Stomach (tissue), 8 donors: ENCODE measurements at regions not wholly inside any gene's neighbourhood (a gene's known extent, or its start where the extent isn't known, plus 50 kb on each side); places are given as distances from the start of the nearest gene placed in this dataset.

Source experiments
- DNase-seq, 2 donors: peaks; one replicate each; pipeline versions ENCODE4 v3.0.0 to v3.0.0-alpha.2; 2013 to 2019
- H3K27ac ChIP-seq, 5 donors: fragments of 200-600 bp in 4 of 5; sonication (generic) in 4 of 5; one replicate each; pipeline ENCODE4 v1.5.1; 2013 to 2019; ENCODE audit warnings: mild to moderate bottlenecking in 1 of 5, moderate library complexity in 1 of 5
- H3K27me3 ChIP-seq, 3 donors: fragments of 200-600 bp; sonication (generic); one replicate each; pipeline ENCODE4 v1.5.1; 2017 to 2019; ENCODE audit warnings: mixed run types in 1 of 3
- H3K36me3 ChIP-seq, 4 donors: fragments of 200-600 bp; sonication (generic); 1 replicate in 3 of 4; 2 replicates in 1 of 4; pipeline ENCODE4 v1.5.1; 2016 to 2019
- H3K4me1 ChIP-seq, 4 donors: fragments of 200-600 bp; sonication (generic); one replicate each; pipeline ENCODE4 v1.5.1; 2016 to 2019
- H3K4me3 ChIP-seq, 4 donors: fragments of 200-600 bp; sonication (generic) in 3 of 4; one replicate each; pipeline ENCODE4 v1.5.1; 2016 to 2019; ENCODE audit warnings: mild to moderate bottlenecking in 1 of 4
- H3K9me3 ChIP-seq, 4 donors: fragments of 200-600 bp; sonication (generic); one replicate each; pipeline ENCODE4 v1.5.1; 2016 to 2019
- EP300 ChIP-seq: sonication (generic); formaldehyde crosslinking; IDR thresholded peaks from one replicate; pipeline ENCODE4 v1.6.1; 2017; ENCODE audit warnings: antibody characterized with exemption
- POLR2A ChIP-seq, 4 donors: fragments of 450-650 bp; IDR thresholded peaks; one replicate each; pipeline ENCODE4 v1.6.1; 2016; ENCODE audit warnings: antibody characterized with exemption in 4 of 4, control low read depth in 2 of 4, mild to moderate bottlenecking in 1 of 4, moderate library complexity in 1 of 4
- POLR2AphosphoS5 ChIP-seq, 3 donors: sonication (generic); formaldehyde crosslinking; IDR thresholded peaks; one replicate each; pipeline ENCODE4 v1.6.1; 2016; ENCODE audit warnings: antibody characterized with exemption in 3 of 3
- WGBS, 5 donors: extraction: QIAGEN DNeasy Blood & Tissue Kit in 3 of 5; methylation state at CpG; one replicate each; pipeline versions ENCODE4 v1.1.5 to v1.1.7; 2013 to 2018; 5-methylcytosine and 5-hydroxymethylcytosine counted together
- intact Hi-C: fragments of 100-400 bp; cut with DNase I; formaldehyde crosslinking; loops from one replicate; pipeline ENCODE4 v1.15.1; 2023; ENCODE audit warnings: low total_unique reads
- TF ChIP-seq, protein P1 (sequence below), 7 experiments: fragments of 450-650 bp in 4 of 7; fragments of 200-600 bp in 3 of 7; sonication (generic) in 3 of 7; IDR thresholded peaks; one replicate each; pipeline ENCODE4 v1.5.1; 2016 to 2019; ENCODE audit warnings: antibody characterized with exemption in 7 of 7, control low read depth in 2 of 7, mild to moderate bottlenecking in 1 of 7
- donor health status: healthy with polysubstance abuse.
- donor health status: Bipolar disorder and iron deficiency.
- donor health status: healthy.

DNA sequence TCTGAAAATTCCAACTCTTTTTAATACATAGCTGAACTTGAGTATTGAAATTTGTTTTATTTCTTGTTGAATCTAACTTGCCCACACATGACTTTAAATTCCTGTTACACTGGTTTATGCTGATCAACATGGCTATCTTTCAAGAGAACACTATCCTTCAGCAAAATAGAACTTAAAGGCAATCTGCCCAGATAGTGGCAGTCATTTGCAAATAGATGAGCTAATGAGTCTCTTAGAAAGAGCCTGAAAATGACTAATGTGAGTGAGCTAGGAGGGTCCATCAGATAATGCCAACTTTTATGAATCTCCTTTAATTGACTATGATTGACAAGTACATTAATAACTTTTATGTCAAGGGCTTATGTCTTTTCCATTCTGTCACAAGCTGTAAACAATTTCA, 1360.8 kb upstream of the C9orf72 start:
- intact Hi-C loops, result no loop called here
- DNase-seq, result no peak

DNA sequence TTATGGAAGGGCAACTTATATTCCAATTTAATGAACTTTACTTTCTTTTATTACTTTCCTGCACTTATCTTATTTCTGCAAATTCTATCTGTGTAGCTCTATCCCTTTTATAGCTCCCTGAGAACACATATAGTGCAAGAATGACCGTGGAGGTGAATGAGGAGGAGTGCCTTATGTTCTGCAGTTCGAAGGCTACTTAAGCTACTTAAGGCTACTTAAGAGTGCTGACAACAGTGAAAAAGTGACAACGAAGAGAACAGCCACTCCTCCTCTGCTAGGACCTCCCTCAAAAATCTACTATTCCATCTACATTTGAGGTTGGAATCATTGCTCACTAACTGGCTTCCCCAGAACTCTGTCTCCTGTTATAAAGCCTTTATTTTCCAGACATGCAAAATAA, 1365.7 kb upstream of the C9orf72 start:
- no peak for DNase-seq
- no peak overlapping the region for H3K4me3 ChIP-seq
- TF ChIP-seq EP300 (no peak), POLR2AphosphoS5 (IDR thresholded peaks at IDR 0.05) (no peak), POLR2A (IDR thresholded peaks at IDR 0.05) (no peak)
- TF ChIP-seq, protein P1, sequence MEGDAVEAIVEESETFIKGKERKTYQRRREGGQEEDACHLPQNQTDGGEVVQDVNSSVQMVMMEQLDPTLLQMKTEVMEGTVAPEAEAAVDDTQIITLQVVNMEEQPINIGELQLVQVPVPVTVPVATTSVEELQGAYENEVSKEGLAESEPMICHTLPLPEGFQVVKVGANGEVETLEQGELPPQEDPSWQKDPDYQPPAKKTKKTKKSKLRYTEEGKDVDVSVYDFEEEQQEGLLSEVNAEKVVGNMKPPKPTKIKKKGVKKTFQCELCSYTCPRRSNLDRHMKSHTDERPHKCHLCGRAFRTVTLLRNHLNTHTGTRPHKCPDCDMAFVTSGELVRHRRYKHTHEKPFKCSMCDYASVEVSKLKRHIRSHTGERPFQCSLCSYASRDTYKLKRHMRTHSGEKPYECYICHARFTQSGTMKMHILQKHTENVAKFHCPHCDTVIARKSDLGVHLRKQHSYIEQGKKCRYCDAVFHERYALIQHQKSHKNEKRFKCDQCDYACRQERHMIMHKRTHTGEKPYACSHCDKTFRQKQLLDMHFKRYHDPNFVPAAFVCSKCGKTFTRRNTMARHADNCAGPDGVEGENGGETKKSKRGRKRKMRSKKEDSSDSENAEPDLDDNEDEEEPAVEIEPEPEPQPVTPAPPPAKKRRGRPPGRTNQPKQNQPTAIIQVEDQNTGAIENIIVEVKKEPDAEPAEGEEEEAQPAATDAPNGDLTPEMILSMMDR (IDR thresholded peaks at IDR 0.05), result no peak
- intact Hi-C loops, result no loop called here
- no peak overlapping the region for H3K27ac ChIP-seq
- no peaks in the 10 kb centered on the region for H3K9me3 ChIP-seq
- no peaks in the 10 kb centered on the region for H3K27me3 ChIP-seq
- 28 to 50% (median 41%) methylated on average over 3 of the region's 3 CpGs for WGBS, 5 donors
- no peaks in the 10 kb centered on the region for H3K36me3 ChIP-seq
- no peaks in the 10 kb centered on the region for H3K4me1 ChIP-seq

More for the DNA sequence above, 1360.8 kb upstream of the C9orf72 start:
- TF ChIP-seq EP300 (no peak), POLR2AphosphoS5 (IDR thresholded peaks at IDR 0.05) (no peak), POLR2A (IDR thresholded peaks at IDR 0.05) (no peak)
- TF ChIP-seq, protein P1 (IDR thresholded peaks at IDR 0.05), result no peak
- H3K9me3 ChIP-seq, result no peaks in the 10 kb centered on the region
- no peak overlapping the region for H3K27ac ChIP-seq
- no peaks in the 10 kb centered on the region for H3K27me3 ChIP-seq
- H3K36me3 ChIP-seq, result no peaks in the 10 kb centered on the region
- H3K4me3 ChIP-seq, result no peak overlapping the region
- H3K4me1 ChIP-seq, result no peaks in the 10 kb centered on the region

DNA sequence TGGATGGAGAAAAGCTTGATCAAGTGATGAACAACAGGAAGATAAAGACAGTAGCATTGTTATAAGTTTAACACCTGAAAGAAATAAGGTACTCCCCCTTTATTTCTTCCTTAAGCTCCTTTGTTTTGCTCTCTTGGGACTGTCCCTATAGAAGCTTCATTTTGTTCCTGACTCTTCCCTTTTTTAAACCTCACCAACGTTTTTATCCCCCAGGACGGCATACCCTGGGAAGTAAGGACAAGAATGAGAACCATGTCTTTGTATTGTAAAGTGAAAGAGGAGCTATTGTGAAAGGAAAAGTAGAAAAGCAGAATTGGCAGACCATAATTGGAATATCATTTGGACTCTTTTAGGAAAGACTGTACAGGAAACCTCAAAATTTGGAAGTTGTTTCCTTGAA, 1368.6 kb upstream of the C9orf72 start:
- TF ChIP-seq EP300, result no peak
- Histone ChIP-seq H3K9me3 (no peaks in the 10 kb centered on the region), H3K4me3 (no peak overlapping the region), H3K36me3 (no peaks in the 10 kb centered on the region), H3K4me1 (no peaks in the 10 kb centered on the region), H3K27ac (no peak overlapping the region), H3K27me3 (no peaks in the 10 kb centered on the region)
- WGBS, 5 donors, result 36 to 53% (median 46%) methylated on average over 2 of the region's 2 CpGs
- intact Hi-C loops, result no loop called here
- DNase-seq, result no peak

DNA sequence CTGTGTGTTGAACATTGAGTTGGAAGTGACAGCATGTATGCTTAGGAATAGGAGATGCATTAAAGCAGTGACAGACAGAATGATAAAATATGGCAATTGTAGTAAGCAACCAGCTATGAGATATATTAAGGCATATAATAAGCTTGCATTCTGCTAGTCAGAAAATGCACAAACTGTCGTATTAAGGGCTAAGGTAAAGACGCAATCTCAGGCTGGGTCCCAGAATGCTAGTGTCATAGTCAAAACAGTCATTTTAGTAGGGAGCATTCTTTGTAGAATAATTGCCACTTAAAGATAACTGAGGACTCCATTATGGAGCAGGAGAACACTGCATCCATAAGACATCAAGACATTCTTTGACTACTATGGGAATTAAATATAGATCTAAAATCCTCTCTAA, 1369.7 kb upstream of the C9orf72 start:
- Histone ChIP-seq H3K4me1 (no peaks in the 10 kb centered on the region), H3K36me3 (no peaks in the 10 kb centered on the region), H3K4me3 (no peak overlapping the region), H3K9me3 (no peaks in the 10 kb centered on the region), H3K27me3 (no peaks in the 10 kb centered on the region), H3K27ac (no peak overlapping the region)
- 90 to 98% (median 94%) methylated on average over 2 of the region's 2 CpGs for WGBS, 5 donors
- intact Hi-C loops, result no loop called here
- no peak for TF ChIP-seq EP300
- TF ChIP-seq, protein P1 (IDR thresholded peaks at IDR 0.05), result no peak
- TF ChIP-seq POLR2AphosphoS5 (IDR thresholded peaks at IDR 0.05), result no peak
- no peak for TF ChIP-seq POLR2A (IDR thresholded peaks at IDR 0.05)
- no peak for DNase-seq

DNA sequence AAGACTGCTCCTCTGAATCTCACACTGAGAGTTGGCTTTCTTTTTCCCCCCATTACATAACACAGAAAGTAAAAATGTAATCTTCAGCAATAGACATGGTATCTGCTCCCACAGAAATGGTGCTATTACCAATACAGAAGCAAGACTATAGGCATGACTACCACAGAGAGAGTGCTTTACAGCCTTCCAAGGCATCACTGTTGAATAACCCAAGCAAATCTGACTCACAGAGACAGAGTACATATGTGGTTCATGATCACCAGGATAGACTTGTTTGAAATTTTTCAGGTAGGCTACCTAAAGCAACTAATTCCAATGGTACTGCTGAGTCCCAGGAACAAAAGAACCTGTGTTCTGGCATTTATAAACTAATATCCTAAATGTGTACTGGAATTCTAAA, 1373.4 kb upstream of the C9orf72 start:
- TF ChIP-seq EP300 (no peak), POLR2AphosphoS5 (IDR thresholded peaks at IDR 0.05) (no peak), POLR2A (IDR thresholded peaks at IDR 0.05) (no peak)
- TF ChIP-seq, protein P1 (IDR thresholded peaks at IDR 0.05), result no peak
- H3K27ac ChIP-seq, result no peak overlapping the region
- intact Hi-C loops, result no loop called here
- H3K36me3 ChIP-seq, result no peaks in the 10 kb centered on the region
- no peaks in the 10 kb centered on the region for H3K4me1 ChIP-seq
- H3K9me3 ChIP-seq, result peaks cover 0 to 5% (median 0%) of the 10 kb centered on the region in 4 donors
- DNase-seq, result no peak
- no peaks in the 10 kb centered on the region for H3K27me3 ChIP-seq
- H3K4me3 ChIP-seq, result no peak overlapping the region
